ENCODE measurements at regions not wholly inside any gene's neighbourhood (a gene's known extent, or its start where the extent isn't known, plus 50 kb on each side); places are given as distances from the start of the nearest gene placed in this dataset.

DNA sequence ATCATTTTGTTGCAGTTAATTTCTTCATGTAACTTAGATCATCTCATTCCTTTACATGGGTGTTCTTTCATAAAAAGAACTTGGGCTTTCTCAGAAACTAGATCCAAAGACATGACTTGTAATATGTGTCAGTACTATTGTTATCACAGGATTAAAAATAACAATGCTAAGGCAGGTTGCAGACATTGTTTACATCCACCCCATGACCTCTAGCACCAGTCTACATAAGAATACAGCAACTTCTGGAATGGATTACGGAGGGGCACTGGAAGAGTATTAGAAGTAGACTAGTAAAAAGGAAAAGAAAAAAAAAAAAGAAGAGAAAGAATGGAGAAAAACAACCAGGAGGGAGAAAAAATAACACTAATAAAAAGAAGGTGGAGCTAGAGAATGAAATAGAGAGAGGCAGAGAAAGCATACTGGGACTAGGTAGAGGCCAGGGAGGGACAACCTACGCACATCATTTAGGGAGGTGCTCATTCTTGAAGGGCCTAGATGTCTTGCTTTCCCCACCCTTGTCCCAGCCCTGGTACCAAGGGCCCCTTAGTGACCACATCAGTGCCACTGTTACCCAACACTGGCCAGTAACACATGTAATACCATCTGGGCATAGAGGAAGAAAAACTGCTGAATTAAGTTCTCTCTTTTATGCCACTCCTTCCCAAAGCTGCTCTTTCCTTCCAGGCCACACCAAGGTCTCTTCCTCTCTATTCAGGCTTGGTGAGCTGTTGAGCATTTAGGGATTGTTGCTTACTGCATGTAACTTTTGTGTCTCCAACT is 70.6 kb upstream of the KLF7 start:
- DNase-seq, result no peak

DNA sequence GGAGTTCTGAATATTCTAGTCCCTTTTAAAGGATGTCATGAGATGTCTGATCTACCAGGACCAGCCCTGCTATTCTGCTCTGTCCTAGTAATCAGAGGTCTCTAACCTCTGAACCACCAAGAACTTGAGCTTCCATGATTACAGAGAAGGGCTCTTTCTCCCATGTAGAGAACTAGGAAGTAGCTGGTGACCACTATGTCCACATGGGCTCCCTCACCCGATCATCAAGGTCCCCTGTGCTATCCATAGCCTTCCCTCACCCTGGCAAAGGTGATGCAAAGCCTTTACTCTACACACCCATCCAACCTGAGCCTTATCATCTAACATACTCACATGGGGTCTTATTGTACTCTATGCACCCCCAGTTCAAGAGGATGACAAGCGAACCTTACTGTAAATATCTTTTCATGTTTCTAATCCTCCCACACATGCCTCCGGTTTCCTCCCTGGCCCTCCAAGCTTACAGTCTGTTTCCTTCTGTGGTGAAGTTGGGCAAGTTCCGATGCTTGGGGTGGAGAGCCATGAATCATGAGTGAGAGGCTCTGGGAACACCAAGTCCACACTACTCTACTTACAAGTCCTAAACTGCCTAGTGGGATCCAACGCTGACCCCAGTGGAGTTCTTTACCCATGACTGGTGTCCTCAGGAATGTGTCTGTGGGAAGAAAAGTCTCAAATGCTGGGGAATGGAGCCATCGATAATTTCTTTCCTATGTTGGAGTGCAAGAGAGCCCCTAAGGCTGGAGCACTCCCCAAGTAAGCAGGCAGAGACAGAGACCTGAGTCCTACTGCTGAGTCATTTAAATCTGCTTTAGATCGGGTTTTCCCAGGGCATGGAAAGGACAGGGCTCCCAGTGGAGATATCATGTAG is 73.3 kb upstream of the KLF7 start:
- no peak for DNase-seq

DNA sequence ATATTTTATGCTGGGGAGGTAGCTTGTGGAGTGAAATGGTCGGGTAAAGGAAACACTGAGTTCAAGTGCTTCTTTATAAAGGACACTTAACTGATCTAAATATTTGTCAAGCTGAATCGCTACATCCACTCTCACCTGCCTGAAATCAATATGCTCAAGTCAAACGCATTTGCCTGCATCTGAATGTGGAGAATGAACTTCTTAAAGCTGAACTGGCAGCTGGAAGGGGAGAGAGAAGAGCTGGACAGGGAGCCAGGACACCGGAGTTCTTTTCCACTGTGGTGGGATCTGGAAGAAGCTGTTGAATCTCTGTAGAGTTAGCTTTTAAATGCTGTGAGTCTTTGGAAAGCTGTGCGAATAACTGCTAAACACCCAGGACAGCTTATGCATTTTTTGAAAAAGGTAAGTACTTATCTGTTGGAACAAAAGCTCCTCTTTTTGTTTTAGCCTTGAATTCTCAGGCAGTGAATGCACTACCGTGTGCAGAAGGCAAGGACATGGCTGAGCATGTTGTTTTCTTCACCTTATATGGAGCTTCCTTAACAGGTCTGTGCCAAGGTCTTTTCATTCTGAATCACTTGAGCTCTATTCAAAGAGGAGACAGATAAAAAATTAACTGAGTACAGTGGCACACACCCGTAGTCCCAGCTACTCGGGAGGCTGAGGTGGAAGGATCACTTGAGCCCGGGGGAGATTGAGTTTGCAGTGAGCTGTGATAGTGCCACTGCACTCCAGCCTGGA is 74.2 kb upstream of the KLF7 start:
- no peak for DNase-seq

DNA sequence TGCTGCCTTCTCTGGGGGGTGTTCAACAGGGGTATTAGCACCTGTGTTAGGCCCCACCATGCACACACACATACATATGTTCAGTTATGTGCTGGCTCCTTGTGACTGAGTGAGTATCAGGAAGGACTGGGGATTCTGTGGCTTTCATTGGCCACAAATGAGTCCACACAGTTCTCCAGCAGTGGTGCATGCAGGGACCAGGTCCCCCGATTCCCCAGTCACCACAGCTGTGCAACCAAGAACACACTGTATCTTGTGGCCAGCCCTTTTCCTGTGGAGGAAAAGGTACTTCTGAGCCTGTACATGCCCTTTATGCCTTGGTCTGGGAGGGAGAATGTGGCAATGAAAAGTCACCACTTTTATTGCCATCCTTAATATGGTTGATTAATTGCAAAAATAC is 74.9 kb upstream of the KLF7 start:
- DNase-seq, result no peak

DNA sequence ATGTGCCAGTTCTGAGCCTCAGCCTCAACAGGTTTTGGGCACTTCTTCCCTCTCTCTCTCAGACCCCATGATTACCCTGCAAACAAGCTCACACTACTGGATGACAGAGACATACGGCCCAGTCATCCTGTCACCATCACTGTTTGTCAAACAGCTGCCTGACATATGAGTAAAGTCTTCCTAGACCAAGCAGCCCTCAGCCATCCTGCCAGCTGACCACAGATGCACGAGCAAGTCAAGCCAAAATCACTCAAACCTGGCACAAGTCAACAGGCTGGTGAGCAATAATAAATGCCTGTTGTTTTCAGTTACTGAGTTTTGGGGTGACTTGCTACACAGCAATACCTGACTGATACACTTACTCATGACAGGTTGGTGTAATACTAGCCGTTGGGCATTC is 75.5 kb upstream of the KLF7 start:
- DNase-seq, result peak; percentile 68

DNA sequence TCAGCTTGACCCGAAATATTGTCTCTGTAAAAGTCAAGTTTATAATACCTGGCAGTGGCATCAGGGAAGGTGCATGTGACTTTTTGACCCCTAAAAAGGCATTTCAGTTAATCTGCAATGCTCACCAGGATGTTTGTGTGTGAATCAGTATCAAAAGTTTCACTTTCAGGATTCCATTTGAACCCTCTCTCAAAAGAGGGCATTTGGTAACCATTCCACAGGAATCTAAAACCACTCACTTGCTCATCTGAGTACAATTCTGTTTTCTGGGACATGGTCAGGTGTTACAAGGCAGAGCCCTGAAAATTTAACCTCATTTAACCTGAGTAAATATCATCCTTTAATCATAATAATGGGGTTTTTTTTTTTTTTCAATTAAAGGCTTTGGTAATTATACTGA is 77.9 kb upstream of the KLF7 start:
- DNase-seq, result no peak

DNA sequence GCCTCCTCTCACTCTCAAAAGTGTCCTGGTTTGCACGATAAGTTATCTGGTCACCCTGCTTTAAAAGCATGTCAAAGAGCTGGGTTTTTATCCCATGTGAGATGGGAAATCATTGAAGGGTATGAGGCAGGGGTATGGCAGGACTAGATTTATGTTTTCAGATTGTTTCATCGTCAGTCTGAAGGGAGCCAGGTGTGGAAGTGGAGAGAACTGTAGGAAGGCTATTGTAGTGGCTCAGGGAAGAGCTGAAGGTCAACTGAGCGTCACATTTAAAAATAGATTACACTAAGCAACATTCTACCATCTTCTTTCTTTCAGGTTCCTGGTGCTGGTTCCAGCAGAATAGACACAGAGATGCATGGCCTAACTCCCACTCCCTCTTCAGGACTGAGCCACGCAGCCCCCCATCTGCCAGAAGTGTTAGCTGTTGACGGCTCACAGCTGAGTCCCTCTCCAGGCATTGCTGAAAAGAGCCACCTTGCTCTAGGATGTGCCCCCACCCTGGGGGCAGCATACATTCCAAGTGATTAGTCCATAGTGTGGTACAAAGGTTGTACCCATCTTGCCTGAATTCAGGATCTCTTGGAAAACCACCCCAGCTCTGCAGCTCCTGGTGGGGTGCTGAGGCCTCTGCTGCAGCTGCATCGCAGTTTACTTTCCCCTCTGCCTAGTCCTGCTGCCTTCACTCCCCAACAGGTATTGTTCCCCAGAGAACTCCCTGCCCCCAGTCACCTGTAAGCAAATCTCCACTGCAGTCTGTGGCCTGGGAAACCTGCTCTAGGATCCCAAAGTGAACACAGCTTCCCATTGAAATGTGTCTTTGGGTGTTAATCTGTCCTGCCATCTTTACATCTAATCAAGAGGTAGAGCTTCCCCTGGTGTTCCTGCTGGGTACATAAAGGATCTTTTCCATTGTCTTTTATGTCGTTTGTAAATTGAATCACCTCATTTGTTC is 79.5 kb upstream of the KLF7 start:
- DNase-seq, result no peak

DNA sequence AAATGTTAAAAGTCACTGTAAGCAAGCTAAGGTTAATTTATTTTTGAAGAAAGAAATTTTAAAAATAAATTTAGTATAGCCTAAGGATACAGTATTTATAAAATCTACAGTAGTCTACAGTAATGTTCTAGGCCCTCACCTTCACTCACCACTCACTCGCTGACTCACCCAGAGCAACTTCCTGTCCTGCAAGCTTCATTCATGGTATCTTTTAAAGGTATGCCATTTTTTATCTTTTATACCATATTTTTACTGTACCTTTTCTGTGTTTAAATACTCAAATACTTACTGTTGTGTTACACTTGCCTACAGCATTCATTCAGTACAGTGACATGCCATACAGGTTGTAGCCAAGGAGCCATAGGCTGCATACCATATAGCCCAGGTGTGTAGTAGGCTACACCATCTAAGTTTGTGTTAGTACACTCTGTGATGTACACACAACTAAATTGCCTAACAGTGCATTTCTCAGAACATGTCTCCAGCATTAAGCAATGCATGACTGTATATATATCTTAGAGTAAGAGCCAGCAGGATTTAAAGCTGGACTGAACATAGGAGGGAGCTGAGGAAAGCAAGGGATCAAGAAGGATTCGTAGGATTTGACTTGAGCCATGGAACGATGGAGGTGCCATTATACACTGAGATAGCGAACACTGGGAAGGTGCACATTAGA is 83.1 kb upstream of the KLF7 start:
- no peak for DNase-seq

DNA sequence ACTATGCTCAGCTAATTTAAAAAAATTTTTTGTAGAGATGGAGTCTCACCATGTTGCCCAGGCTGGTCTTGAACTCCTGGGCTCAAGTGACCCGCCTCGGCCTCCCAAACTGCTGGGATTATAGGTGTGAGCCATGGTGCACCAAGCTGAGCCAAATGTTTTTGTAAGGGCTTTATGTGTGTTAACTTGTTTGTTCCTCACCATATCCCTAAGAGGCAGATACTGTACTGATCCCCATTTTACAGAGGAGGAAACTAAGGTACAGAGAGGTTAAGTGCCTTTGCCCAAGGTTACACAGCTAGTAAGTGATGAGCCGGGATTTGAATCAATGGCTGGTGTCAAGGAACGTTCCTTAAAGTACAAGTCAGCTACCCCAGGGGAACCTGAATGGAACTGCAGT is 85.3 kb upstream of the KLF7 start:
- DNase-seq, result no peak

DNA sequence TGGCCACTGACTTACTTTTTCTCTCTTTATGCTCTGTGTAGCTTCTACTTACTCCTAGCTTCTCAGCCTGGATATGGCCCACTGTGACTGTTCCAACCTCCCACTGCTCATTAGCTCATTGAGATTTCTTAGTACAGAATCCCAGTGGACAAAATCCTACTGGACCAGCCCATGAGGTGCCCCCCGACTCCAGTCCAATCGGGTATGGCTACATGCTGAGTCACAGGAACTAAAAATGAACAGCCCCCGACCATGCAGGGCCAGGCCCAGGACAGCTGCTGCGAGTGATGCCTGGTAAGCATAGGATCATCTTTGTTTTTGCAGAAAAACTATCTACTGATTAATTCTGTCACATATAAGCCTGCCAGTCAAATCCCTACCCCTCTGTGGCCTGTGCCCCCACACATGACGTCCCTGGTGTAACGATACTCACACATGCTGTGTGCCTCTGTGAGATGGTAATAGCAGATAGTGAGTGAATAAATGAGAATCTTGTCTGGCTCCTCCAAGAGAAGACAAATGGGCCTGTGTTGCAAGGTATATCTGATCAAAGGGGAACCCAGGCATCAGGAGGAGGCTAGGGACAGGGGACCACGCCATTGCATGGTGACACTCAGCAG is 85.9 kb upstream of the KLF7 start:
- DNase-seq, result peak; percentile 70

DNA sequence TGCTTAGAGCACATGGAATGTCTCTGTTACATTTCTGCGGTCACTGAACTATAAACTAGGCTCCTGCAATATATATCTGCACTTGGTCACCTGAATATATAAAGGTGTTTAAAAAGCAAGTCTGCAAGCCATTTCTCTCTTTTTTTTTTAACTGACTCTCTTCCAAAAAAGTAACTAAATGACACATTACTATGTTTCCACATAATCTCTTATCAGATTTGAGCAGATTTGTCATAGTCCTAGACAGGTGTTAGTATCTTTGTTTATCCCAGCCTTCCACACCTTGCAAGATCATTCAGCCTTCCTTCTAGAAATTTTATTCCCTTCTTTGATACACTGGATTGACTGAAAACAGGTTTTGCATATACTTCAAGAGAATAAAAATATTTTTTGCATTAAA is 86.7 kb upstream of the KLF7 start:
- no peak for DNase-seq

DNA sequence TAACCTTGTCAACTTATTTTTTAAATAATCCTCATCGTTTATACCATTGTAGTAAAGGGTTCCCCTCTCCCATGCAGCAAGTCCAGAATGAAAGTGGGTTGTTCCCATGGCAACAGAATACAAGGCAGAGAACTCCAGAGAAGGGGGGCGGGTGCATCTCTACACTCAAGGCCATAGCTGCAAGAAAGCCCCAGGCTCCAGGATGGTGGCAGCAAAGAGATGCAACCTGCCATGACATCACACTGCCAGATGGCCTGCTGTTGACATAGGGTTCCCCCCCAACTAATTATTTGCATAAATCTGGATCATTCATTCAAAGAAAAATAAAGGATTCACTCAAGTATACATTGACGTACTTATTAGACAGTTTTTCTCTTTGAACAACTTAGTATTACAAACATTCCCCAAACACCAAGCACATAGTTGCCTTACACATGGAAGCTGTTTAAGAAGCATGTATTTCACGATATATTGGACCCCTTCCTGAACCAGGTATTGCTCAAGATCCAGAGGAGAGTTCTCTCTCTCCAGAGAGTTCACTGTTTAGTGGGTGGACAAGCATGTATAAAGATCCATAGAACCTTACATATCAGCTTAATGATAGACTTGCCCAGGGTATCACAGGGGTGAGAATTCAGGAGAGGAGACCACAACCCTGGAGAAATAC is 87.4 kb upstream of the KLF7 start:
- no peak for DNase-seq

DNA sequence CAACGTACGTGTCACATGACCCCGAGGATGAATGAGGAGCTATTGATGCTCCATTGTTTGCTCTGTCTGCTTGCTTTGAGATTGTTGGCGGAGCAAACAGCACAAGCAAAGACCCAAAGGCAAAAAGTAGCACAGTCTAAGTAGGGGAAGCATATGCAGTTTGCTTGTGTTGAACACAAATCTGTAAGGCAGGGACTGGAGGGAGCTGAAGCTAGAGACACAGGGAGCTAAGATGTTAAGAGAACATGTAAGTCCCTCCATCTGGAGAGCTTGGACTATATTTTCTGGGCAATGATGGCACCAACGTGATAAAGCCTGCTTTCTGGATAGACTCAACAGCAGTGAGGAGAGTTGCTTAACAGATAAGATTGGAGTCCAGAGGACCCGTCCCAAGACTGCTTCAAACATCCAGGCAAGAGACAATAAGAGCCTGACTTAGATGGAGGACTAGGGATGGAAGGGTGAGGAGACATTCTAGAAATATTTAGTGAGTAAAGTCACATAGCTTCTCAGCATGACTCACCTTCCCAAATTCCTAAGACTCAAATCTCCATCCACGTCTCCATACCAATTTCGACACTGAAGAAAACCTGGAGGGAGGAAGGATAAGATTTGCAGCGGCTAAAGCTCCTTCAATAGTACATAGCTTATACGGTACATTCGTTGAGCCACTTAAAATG is 88.1 kb upstream of the KLF7 start:
- DNase-seq, result no peak

DNA sequence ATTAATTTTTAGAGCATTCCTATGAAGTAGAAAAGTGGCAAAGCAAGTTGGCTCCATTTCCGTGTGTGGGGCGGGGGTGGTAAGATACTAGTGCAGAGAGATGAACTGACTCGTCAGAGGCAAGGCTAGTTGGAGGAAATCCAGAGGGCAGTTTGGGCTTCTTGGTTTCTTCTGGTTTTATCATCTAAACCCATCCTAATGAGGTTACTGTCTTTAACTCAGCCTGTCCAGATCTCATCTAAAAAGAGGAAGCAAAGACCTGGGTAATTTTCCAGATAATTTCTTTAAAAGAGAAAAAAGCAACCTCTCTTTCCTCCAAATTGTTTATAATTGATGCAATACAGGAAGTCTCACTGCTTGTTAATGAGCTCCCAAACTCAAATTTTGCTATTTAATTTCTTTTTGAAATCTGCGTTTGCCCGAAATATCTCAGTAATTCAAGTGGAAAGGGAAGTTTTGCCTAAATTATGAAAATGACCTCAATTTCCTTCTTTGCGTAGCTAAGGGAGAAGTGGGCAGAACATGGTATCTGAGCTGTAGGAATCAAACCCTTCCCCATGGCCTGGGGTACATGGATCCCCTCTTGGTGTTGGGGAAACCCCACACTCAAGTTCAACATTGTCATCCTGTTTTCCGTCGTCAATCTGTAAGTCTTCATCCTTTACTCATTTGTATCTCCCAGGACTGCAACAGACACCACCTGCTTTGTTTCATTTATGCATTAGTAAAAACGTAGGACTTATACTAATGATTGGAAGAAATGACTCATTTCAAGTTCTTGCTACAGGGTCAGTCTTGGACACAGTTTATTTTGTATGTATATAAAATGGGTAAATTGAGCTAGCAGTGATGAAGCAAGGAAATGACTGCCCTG is 89.1 kb upstream of the KLF7 start:
- DNase-seq, result no peak

DNA sequence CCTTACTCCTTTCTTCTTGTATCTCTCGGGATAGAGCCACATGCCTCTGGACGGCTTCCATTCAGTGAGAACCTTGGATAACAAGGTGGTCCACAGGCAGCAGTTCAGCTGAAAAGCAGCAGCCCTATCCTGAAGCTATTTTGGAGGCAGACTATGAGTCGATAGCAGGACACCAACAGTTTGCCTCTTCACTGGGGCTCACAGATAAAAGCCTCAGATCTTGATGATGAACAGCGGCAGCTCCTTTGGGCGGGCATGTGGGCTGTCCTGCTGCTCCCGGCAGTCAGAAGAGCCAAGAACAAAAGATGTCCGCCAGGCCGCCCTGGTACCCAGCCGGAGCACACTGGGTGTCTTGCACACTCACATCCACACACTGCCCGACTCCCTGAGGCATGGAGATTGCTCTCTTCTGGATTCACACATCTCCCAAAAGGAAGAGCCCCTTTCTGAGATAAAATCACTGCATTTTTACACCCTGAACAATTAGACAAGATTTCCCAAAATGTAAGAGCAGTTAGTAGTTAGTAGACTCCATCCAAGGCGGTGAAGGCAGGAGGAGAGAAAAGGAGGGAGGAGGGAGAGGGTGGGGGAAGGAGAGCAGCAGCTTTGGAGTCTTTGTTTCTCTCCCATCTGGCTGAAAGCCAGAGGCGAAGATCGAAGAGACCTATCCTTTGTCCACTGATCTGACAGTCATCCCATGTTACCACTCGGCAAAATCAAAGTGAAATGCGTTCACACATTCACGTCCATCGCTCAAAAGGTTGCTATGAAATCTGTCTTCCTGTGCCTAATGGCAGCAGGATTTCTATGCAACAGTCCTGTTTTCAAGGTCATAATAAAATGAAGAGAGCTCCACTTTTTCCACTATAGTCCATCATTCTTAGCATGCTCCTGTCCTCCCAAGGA is 90.1 kb upstream of the KLF7 start:
- DNase-seq, result no peak

DNA sequence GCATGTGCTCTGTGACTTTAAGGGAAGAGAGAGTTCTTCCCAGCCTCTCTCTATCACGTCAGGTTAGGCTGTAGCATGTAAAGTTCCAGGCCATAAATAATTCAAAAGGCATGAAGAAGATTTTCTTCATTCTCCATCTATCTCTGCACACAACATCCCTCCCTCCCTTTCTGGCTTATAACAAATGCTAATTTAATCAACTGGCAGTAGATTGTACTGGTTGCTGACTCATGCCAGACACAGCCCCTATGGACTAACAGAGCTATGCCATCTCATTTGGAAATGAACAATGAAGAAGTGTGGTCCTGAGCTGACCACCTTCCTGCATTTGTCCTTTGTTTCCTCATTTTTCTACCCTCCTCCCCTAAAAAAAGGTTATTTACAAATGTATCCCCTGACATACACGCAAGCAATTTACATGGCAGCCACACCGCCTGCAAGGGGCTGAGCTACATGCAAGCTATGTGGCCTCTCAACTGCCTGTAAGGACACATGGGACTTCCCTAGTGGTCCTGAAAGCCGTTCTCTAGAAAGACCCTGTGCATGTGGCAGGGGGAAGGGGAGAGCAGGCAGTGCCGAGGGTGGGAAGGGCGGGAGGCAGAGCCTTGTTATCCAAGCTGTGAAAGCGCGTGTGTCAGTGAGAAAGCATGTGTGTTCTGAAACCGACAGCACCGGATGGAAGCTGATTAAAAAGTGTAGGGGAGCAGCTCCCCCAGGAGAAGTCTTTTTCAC is 90.9 kb upstream of the KLF7 start:
- no peak for DNase-seq

Data from activated CD8-positive, alpha-beta memory T cell treated with anti-CD3 and anti-CD28 coated beads, Interleukin-2, amount 50 U/mL, for 48 hours (primary cell).